ENCODE measurements at regions not wholly inside any gene's neighbourhood (a gene's known extent, or its start where the extent isn't known, plus 50 kb on each side); places are given as distances from the start of the nearest gene placed in this dataset.
"Not testable (repeated sequence)": the region's sequence is repeated elsewhere in the genome, so short reads cannot be mapped to it uniquely, and the experiment has no call there.

DNA sequence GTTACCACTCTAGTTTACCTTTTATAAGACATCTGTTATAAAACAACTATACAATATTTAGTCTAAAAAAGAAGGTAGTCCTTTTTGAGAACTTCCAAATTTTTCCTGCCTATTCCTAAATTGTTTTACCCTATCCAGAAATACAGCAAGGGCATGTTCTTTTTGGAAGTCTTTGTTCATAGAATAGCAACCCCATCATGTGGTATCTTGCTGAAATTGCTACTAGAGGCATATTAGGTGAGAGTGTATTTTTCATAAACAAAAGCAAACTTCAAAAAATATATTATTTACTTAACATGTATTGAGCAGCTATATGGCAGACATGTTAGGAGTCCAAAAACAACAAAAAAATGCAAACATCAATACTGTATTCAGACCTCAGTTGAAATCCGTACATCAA lies 371.8 kb upstream of the NRSN1 start:
- H3K36me3 Mint-ChIP-seq: no peaks in the 10 kb centered on the region
- H3K4me1 Mint-ChIP-seq: no peaks in the 10 kb centered on the region
- H3K4me3 Mint-ChIP-seq: no peak overlapping the region
- peaks cover 2% of the 10 kb centered on the region for H3K27me3 Mint-ChIP-seq
- H3K9me3 Mint-ChIP-seq: peaks cover 28% of the 10 kb centered on the region
- H3K27ac Mint-ChIP-seq: no peak overlapping the region

DNA sequence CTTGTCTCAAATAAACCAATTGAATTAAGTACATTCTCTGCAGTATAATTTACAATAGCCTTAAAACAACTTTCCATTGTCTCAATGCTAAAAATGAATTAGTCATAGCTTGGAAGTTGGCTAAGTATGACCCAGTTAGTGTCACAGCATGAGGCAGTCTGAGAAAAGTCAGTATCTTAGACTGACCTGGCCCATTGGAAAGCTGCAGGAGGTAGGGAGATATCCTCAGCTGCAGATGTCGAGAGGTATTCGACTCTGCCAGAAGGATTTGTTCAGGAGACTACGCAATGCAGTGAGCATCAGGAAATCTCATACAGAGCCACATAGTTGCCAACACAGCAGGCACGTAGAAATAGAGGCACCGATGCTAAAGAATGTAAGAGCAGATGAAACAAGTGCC lies 350.9 kb upstream of the NRSN1 start:
- Mint-ChIP-seq H3K36me3 (no peaks in the 10 kb centered on the region), H3K4me3 (no peak overlapping the region)

DNA sequence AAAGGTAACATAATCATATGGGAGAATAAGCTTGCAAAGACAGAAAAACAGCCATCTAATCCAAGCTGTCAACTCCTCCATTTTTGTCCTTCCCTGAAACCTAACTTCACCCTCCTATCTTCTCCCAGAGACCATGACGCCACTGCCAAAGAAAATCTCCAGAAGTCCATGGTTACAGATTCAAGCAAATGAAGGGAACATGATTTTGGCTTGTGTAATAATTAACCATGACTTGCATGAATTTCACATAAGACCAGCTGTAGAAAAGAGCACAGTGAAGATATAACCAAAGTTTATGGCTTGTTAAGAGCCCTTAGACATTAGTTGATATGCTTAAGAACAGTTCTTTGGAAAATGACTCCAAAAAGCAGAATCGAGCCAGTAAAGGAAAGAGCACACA lies 342.1 kb upstream of the NRSN1 start:
- Mint-ChIP-seq H3K4me3 (no peak overlapping the region), H3K9me3 (peaks cover 10% of the 10 kb centered on the region), H3K36me3 (no peaks in the 10 kb centered on the region), H3K27me3 (no peaks in the 10 kb centered on the region), H3K4me1 (no peaks in the 10 kb centered on the region), H3K27ac (no peak overlapping the region)

More for the DNA sequence above, 350.9 kb upstream of the NRSN1 start:
- H3K4me1 Mint-ChIP-seq: no peaks in the 10 kb centered on the region
- no peaks in the 10 kb centered on the region for H3K9me3 Mint-ChIP-seq
- H3K27ac Mint-ChIP-seq: no peak overlapping the region
- H3K27me3 Mint-ChIP-seq: no peaks in the 10 kb centered on the region

DNA sequence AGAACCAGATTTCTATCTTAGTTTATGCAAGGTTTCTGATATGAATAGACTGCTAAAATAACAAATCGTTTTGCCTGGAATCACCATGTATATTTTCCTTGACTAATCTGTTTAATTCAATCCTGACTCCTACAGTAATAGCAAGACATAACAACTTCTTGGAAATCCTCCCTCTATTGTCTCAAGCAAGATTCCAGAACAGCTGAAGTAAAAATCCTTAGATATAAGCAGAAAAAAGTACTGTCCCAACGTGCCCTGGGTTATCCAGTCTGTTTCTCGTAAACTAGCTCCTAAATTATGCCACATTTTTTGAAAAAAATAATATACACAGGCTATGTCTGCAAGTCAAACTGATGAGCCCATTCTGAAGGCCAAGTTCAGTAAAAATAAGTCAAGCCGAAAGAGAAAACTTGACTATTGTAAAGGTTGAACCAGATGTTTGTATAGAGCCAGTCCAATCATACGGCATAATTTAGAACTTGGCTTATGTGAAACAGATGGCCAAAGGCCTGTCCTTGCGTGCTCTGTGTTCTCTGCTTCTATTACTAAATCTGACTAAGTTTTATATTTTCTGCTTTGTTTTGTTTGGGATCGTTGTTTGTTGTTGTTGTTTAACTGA lies 341.6 kb upstream of the NRSN1 start:
- H3K4me1 Mint-ChIP-seq: no peaks in the 10 kb centered on the region
- H3K9me3 Mint-ChIP-seq: peaks cover 10% of the 10 kb centered on the region
- no peak overlapping the region for H3K4me3 Mint-ChIP-seq
- no peaks in the 10 kb centered on the region for H3K36me3 Mint-ChIP-seq
- H3K27me3 Mint-ChIP-seq: no peaks in the 10 kb centered on the region
- no peak overlapping the region for H3K27ac Mint-ChIP-seq

DNA sequence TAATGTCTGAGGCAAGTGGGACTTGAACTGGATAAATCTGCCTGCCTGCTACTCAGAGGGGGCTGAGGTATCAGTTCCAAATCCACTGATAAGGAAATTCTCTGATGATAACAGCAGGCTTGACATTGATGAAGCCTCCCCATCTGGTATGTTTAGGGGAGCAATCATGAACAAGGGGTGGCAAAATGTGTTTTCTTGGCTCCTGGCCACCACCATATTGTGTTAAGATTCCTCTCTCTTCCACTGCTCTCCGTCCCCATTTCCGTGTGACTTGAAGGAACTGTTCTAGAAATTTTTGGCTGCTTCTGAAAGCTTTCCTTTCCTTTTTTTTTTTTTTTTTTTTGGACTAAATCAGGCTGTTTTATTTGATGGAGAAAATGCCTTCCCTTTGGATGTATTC lies 335.3 kb upstream of the NRSN1 start:
- no peaks in the 10 kb centered on the region for H3K9me3 Mint-ChIP-seq
- H3K27ac Mint-ChIP-seq: no peak overlapping the region
- H3K36me3 Mint-ChIP-seq: no peaks in the 10 kb centered on the region
- H3K4me1 Mint-ChIP-seq: no peaks in the 10 kb centered on the region
- H3K27me3 Mint-ChIP-seq: no peaks in the 10 kb centered on the region
- H3K4me3 Mint-ChIP-seq: no peak overlapping the region

DNA sequence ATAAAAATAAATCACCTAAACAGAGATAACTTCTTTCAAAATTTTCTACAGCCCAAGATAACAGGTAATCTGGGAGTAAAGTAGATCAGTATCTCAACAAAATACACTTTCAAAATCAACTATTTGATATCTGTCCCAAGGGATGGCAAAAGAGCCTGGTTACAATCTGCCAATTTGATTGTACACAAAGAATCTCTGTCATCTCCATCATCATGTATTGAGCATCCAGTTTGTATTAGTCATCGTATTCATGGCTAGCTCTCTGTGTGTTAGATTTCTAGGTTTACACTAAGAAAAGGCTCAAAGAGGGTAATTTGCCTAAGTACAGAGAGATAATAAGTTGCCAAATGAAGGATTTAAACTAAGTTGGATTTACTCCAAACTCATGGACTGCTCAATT lies 329.0 kb upstream of the NRSN1 start:
- Mint-ChIP-seq H3K4me1 (no peaks in the 10 kb centered on the region), H3K27me3 (no peaks in the 10 kb centered on the region), H3K4me3 (no peak overlapping the region), H3K9me3 (no peaks in the 10 kb centered on the region), H3K27ac (no peak overlapping the region), H3K36me3 (no peaks in the 10 kb centered on the region)

DNA sequence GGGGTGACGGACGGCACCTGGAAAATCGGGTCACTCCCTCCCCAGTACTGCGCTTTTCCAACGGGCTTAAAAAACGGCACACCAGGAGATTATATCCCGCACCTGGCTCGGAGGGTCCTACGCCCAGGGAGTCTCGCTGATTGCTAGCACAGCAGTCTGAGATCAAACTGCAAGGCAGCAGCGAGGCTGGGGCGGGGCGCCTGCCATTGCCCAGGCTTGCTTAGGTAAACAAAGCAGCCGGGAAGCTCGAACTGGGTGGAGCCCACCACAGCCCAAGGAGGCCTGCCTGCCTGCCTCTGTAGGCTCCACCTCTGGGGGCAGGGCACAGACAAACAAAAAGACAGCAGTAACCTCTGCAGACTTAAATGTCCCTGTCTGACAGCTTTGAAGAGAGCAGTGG lies 321.7 kb upstream of the NRSN1 start:
- not testable (repeated sequence) for H3K27ac Mint-ChIP-seq, H3K36me3 Mint-ChIP-seq, H3K4me1 Mint-ChIP-seq, H3K27me3 Mint-ChIP-seq, H3K4me3 Mint-ChIP-seq, H3K9me3 Mint-ChIP-seq

DNA sequence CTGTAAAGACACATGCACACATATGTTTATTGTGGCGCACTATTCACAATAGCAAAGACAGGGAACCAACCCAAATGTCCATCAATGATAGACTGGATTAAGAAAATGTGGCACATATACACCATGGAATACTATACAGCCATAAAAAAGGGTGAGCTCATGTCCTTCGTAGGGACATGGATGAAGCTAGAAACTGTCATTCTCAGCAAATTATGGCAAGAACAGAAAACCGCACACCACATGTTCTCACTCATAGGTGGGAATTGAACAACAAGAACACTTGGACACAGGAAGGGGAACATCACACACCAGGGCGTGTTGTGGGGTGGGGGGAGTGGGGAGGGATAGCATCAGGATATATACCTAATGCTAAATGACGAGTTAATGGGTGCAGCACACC lies 304.9 kb upstream of the NRSN1 start:
- not testable (repeated sequence) for H3K27ac Mint-ChIP-seq, H3K4me1 Mint-ChIP-seq, H3K36me3 Mint-ChIP-seq, H3K27me3 Mint-ChIP-seq, H3K4me3 Mint-ChIP-seq, H3K9me3 Mint-ChIP-seq

DNA sequence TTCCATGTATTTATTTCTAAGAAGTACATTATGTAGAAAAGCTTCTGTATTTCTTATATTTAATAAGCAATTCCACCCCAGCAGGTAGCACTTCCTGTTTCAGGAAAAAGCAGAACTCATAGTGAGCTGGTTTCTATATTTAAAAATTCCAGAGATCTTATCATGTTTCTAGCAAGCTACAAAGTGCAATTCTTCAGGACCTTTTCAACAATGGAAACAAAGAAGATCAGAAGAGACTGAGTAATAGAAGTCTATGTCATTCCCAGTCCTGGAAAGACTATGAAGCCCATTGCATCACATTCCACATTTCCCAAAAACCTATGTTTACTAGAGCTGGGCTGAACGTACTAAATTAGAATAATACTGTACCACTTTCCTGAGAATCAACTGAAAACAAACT lies 302.6 kb upstream of the NRSN1 start:
- H3K9me3 Mint-ChIP-seq: peaks cover 9% of the 10 kb centered on the region
- H3K27me3 Mint-ChIP-seq: no peaks in the 10 kb centered on the region
- H3K4me3 Mint-ChIP-seq: no peak overlapping the region

DNA sequence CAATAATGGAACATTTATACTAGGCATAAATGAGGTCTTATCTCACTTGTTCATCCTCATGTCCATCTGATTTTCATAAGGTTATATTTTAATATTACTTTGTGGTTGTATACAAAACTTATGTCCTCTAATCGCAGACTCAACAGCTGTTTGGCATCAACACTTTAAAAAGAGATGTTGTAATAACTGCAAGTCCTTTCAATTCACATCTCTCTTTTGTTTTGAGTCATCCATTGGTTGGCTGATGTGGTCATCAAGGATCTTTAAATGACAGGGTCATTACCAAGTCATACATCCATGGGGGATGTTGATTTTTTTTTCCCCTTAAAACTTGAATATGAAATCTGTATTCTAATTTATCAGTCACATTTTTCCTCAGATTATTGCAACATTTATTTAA lies 299.4 kb upstream of the NRSN1 start:
- H3K9me3 Mint-ChIP-seq: peaks cover 11% of the 10 kb centered on the region
- no peaks in the 10 kb centered on the region for H3K27me3 Mint-ChIP-seq
- no peak overlapping the region for H3K27ac Mint-ChIP-seq
- no peak overlapping the region for H3K4me3 Mint-ChIP-seq
- H3K36me3 Mint-ChIP-seq: no peaks in the 10 kb centered on the region
- H3K4me1 Mint-ChIP-seq: no peaks in the 10 kb centered on the region

More for the DNA sequence above, 302.6 kb upstream of the NRSN1 start:
- Mint-ChIP-seq H3K36me3 (no peaks in the 10 kb centered on the region), H3K27ac (no peak overlapping the region), H3K4me1 (no peaks in the 10 kb centered on the region)

DNA sequence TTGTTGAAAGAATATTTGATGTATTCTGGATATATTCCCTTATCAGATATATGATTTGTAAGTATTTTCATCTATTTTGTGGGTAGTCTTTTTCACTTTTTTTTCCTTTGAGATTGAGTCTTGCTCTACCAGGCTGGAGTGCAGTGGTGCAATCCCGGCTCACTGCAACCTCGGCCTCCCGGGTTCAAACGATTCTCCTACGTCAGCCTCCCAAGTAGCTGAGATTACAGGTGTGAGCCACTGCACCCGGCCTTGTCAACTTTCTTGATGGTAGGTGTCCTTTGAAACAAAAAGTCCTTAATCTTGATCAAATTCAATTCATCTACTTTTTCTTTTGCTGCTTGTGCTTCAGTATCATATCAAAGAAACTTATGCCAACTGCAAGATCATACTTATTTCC lies 297.2 kb upstream of the NRSN1 start:
- H3K4me3 Mint-ChIP-seq: no peak overlapping the region
- no peaks in the 10 kb centered on the region for H3K36me3 Mint-ChIP-seq
- peaks cover 13% of the 10 kb centered on the region for H3K9me3 Mint-ChIP-seq
- H3K4me1 Mint-ChIP-seq: no peaks in the 10 kb centered on the region
- H3K27ac Mint-ChIP-seq: no peak overlapping the region
- H3K27me3 Mint-ChIP-seq: no peaks in the 10 kb centered on the region

DNA sequence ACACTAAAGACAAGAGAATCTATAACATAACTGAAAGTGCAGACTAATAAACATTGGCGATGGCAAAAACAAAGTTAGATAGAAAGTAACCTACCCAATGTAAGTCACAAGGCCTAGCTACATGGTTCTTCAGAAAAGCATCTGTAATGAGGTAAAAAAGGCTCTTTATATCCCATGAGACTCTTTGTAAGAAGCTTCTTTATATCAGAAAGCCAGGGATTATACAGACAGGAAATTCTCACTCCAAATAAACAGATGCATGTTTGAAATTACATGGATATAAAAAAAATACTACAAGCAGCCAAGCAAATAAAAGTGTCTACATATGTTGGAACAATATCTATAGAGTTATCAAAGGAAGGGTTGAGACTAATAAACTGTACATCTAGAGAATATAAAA lies 284.9 kb upstream of the NRSN1 start:
- Mint-ChIP-seq H3K36me3 (no peaks in the 10 kb centered on the region), H3K4me1 (no peaks in the 10 kb centered on the region), H3K27me3 (no peaks in the 10 kb centered on the region), H3K9me3 (no peaks in the 10 kb centered on the region), H3K27ac (no peak overlapping the region), H3K4me3 (no peak overlapping the region)

DNA sequence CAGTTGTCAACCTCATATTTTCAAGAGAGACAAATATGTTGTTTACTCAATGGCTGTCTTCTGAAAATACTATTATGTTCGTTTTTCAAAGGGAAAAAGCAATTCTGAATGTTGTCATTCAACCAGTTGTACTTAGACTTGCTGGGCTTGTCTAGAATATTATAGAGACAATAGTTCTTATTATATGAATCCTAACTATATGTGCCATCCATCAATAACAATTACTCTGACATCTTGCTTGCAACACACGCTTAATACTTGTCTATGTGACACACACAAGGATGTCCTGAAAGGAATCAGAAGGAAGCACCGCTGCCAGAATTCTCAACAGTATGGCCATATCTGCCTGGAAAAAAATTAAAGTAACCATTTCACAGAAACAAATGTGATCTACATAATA lies 283.3 kb upstream of the NRSN1 start:
- H3K36me3 Mint-ChIP-seq: no peaks in the 10 kb centered on the region
- H3K27me3 Mint-ChIP-seq: no peaks in the 10 kb centered on the region
- H3K4me1 Mint-ChIP-seq: no peaks in the 10 kb centered on the region
- no peak overlapping the region for H3K27ac Mint-ChIP-seq
- H3K9me3 Mint-ChIP-seq: no peaks in the 10 kb centered on the region
- no peak overlapping the region for H3K4me3 Mint-ChIP-seq

DNA sequence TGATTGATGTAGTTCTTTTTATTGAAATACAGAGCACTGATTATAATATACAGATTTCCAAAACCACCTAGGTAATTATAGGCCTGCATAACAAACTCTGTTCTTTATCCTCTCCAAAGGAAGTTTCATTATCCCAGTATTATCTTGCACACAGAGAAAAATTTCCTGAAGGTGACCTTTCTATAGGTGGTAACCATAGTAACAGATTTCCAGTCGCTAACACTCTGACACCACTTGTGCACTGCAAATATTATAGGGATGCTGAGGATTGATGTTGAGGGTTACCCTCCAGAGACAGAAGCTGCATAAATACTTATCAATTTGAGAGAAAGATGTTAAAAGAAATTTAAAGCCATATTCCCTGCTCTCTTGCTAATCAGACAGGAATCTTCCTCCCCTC lies 274.5 kb upstream of the NRSN1 start:
- Mint-ChIP-seq H3K9me3 (no peaks in the 10 kb centered on the region), H3K27ac (no peak overlapping the region), H3K27me3 (no peaks in the 10 kb centered on the region), H3K4me3 (no peak overlapping the region), H3K4me1 (no peaks in the 10 kb centered on the region), H3K36me3 (no peaks in the 10 kb centered on the region)

DNA sequence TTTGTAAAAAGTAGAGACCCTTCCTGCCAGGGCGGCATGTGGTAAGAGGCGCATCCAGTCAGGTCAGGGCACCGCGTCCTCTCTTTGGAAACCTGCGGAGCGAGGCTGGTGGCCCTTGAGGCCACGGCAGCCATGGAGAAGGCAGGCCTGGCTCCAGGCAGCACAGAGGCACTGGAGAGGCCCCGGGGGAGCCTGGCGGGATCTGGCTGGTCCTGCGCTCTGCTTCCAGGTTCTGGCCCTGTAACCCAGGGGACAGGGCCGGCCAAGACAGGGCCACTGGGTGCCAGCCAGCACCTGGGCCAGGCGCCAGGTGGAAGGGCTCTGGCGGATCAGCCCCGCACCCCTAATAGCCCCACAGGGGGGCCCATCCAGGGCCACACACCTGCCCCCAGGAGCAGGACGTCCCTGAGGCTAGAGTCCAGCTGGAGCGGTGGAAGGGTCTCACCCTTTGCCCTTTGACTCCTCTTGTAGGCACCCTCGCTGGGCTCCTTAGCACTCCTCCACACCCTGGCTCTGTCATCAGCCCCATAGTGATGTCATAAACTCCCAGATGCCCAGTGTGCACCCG lies 272.4 kb upstream of the NRSN1 start:
- H3K4me1 Mint-ChIP-seq, H3K27ac Mint-ChIP-seq, H3K36me3 Mint-ChIP-seq, H3K9me3 Mint-ChIP-seq, H3K4me3 Mint-ChIP-seq, H3K27me3 Mint-ChIP-seq: not testable (repeated sequence)

DNA sequence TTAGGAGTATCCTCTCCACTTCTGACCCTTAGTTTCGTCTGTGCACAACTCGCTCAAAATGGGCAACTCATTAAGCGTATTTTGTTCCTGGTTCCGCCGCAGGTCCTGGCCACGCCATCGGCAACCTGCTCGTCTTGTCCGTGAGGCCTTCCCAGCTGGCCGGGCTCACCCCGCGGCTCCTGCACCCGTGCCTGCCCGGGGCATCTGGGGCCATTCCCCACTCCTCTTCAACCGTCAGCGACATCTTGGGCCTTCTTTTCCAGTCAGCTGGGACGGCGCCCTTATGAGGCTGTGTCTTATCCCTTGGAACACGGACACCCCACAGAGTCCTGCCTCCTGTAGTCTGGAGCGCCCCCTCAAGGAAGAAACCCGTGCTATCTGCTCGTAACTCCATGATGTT lies 271.9 kb upstream of the NRSN1 start:
- not testable (repeated sequence) for H3K4me3 Mint-ChIP-seq, H3K27ac Mint-ChIP-seq, H3K4me1 Mint-ChIP-seq, H3K27me3 Mint-ChIP-seq, H3K36me3 Mint-ChIP-seq, H3K9me3 Mint-ChIP-seq

DNA sequence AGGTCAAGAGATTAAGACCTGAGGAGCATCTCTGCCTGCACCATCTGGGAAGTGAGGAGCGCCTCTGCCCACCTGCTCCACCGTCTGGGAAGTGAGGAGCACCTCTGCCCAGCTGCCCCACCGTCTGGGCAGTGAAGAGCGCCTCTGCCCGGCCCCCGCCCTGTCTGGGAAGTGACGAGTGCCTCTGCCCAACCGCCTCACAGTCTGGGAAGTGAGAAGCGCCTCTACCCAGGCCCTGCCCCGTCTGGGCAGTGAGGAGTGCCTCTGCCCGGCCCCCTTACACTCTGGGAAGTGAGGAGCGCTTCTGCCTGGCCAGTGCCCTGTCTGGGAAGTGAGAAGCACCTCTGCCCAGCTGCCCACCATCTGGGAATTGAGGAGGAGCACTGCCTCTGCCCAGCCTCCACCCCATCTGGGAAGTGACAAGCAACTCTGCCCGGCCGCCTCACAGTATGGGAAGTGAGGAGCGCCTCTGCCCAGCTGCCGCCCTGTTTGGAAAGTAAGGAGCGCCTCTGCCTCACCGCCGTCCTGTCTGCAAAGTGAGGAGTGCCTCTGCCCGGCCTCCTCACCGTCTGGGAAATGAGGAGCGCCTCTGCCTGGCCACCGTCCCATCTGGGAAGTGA lies 270.4 kb upstream of the NRSN1 start:
- Mint-ChIP-seq H3K27ac (no peak overlapping the region), H3K36me3 (no peaks in the 10 kb centered on the region), H3K4me1 (no peaks in the 10 kb centered on the region), H3K9me3 (peaks cover 12% of the 10 kb centered on the region), H3K27me3 (no peaks in the 10 kb centered on the region), H3K4me3 (no peak overlapping the region)

Measured in activated naive CD4-positive, alpha-beta T cell treated with anti-CD3 and anti-CD28 coated beads, Interleukin-2, amount 50 U/mL, for 24 hours (primary cell).